HUES64 (cell line): ENCODE measurements at regions not wholly inside any gene's neighbourhood (a gene's known extent, or its start where the extent isn't known, plus 50 kb on each side); places are given as distances from the start of the nearest gene placed in this dataset.
"Not testable (repeated sequence)": the region's sequence is repeated elsewhere in the genome, so short reads cannot be mapped to it uniquely, and the experiment has no call there.

Source experiments
- H3K27ac ChIP-seq: 2 replicates; pipeline ENCODE4 v1.7.0; 2013; ENCODE audit warnings: low read depth, low read length, inconsistent platforms
- H3K27me3 ChIP-seq: 2 replicates; pipeline ENCODE4 v1.6.1; 2013; ENCODE audit warnings: mild to moderate bottlenecking, low read length; ENCODE audit not compliant: insufficient read depth
- H3K36me3 ChIP-seq: 2 replicates; pipeline ENCODE4 v1.6.1; 2013; ENCODE audit warnings: mild to moderate bottlenecking, low read length; ENCODE audit not compliant: insufficient read depth
- H3K4me1 ChIP-seq: 2 replicates; pipeline ENCODE4 v1.6.1; 2013; ENCODE audit warnings: mild to moderate bottlenecking, low read length, moderate library complexity; ENCODE audit not compliant: insufficient read depth
- H3K4me3 ChIP-seq: 2 replicates; pipeline ENCODE4 v1.5.1; 2013; ENCODE audit warnings: mild to moderate bottlenecking, low read length, moderate library complexity
- H3K9ac ChIP-seq: 2 replicates; pipeline ENCODE4 v1.6.1; 2013; ENCODE audit warnings: mild to moderate bottlenecking, low read depth, low read length
- H3K9me3 ChIP-seq: 2 replicates; pipeline ENCODE4 v1.6.1; 2013; ENCODE audit warnings: low read depth, low read length; ENCODE audit not compliant: insufficient read depth
- WGBS: fragments of 150-250, 120-280 bp; methylation state at CpG from one replicate; pipeline ENCODE4 v1.1.7; 2013; ENCODE audit warnings: missing lambda C conversion rate; 5-methylcytosine and 5-hydroxymethylcytosine counted together

DNA sequence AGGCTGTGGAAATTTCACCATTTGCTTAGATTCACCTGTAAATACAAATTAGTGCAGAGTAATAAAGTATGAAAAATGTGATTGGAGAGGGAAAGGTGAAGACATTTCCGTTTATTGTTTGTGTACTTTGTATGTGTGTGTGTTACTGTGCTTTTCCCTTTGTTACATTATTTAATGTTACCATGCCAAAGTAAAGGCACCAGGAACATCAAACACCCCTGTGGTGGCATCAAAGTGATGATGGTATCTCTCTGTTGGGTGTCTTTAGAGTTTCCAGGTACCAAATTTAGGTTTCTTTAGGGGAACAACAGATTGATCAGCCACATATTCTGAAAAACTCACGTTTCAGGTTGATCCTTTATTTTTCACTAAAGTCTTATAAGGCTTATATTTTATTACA lies 189.0 kb upstream of the FBXO33 start:
- Histone ChIP-seq H3K27ac (no peak overlapping the region), H3K4me1 (peaks cover 5% of the 10 kb centered on the region; the same call in 1 of the 2 replicates), H3K27me3 (no peaks in the 10 kb centered on the region), H3K9me3 (no peaks in the 10 kb centered on the region), H3K36me3 (no peaks in the 10 kb centered on the region), H3K9ac (no peak overlapping the region), H3K4me3 (no peak overlapping the region)
- 100% methylated on average over 1 of the region's 2 CpGs for WGBS

DNA sequence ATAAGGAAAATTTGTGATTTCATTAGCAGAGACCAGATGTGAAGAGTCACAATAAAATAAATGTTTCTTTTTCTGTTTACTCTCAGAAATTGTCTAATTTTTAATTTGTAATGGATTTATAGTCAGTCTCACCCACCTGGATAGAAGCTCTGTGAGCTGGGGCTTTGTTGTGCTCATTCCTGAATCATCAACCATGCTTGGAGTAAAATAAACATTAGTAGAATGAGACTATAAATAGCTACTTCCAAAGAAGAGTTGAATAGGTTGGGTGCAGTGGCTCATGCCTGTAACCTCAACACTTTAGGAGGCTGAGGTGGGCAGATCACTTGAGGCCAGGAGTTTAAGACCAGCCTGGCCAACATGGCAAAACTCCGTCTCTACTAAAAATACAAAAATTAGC lies 185.3 kb upstream of the FBXO33 start:
- no peaks in the 10 kb centered on the region for H3K9me3 ChIP-seq
- H3K4me3 ChIP-seq, result no peak overlapping the region
- no peaks in the 10 kb centered on the region for H3K36me3 ChIP-seq
- peaks cover 5% of the 10 kb centered on the region; the same call in 1 of the 2 replicates for H3K4me1 ChIP-seq
- 71% methylated on average over 1 of the region's 1 CpG for WGBS
- H3K9ac ChIP-seq, result no peak overlapping the region
- no peaks in the 10 kb centered on the region for H3K27me3 ChIP-seq
- no peak overlapping the region for H3K27ac ChIP-seq

DNA sequence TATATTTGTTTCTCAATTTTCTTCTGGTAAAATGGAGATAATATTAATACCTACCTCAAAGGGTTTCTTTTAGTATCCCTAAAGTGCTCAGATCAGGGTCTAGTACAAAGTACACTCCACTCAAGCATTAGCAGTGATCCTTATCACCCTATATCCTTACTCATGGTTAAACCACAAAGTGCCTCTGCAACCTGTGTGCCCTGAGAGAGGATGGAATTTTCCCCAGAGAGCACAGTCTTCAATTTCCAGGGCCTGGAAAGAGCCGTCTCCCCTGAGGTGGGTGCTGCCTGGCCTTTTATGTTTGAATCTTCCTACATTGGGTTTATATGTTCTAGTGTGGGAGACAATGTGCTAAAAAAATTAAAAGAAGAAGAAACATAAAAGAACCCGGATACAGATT lies 183.1 kb upstream of the FBXO33 start:
- H3K4me3 ChIP-seq, result no peak overlapping the region

DNA sequence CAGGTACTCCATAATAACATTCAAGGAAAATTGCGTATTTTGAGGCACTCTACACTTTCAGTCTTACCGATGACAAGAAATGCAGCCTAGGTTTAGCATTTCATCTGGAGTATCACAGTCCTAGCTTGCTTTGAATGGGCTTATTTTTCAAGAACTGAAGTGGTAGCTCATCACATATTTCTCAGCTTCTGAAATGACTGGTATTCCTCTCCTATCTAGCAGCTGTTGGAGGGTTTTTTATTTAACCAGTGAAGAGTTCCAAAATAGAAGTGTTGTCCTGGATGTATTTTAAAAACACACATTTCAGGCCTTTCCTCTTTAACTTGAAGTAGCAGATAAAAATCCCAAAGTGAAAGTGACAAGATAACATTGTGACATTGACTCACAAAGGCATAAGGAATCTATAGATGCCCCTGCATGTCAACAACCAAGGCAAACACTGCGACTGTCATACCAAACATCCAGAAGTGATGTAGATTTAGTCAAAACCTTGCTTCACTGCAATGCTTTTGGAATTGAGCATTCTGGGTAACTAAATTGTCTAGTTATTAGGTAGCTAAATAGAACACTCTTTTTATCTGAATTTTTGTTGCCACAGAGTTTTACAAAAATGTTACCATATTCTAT lies 182.2 kb upstream of the FBXO33 start:
- no peaks in the 10 kb centered on the region for H3K9me3 ChIP-seq
- no peaks in the 10 kb centered on the region for H3K27me3 ChIP-seq
- 92% methylated on average over 3 of the region's 3 CpGs for WGBS
- H3K9ac ChIP-seq, result no peak overlapping the region
- H3K27ac ChIP-seq, result no peak overlapping the region
- H3K4me3 ChIP-seq, result no peak overlapping the region
- no peaks in the 10 kb centered on the region for H3K36me3 ChIP-seq
- peaks cover 5% of the 10 kb centered on the region; the same call in 1 of the 2 replicates for H3K4me1 ChIP-seq

More for the DNA sequence above, 183.1 kb upstream of the FBXO33 start:
- H3K36me3 ChIP-seq, result no peaks in the 10 kb centered on the region
- H3K27me3 ChIP-seq, result no peaks in the 10 kb centered on the region
- no peak overlapping the region for H3K27ac ChIP-seq
- 96% methylated on average over 2 of the region's 2 CpGs for WGBS
- no peak overlapping the region for H3K9ac ChIP-seq
- H3K9me3 ChIP-seq, result no peaks in the 10 kb centered on the region
- H3K4me1 ChIP-seq, result peaks cover 5% of the 10 kb centered on the region; the same call in 1 of the 2 replicates

DNA sequence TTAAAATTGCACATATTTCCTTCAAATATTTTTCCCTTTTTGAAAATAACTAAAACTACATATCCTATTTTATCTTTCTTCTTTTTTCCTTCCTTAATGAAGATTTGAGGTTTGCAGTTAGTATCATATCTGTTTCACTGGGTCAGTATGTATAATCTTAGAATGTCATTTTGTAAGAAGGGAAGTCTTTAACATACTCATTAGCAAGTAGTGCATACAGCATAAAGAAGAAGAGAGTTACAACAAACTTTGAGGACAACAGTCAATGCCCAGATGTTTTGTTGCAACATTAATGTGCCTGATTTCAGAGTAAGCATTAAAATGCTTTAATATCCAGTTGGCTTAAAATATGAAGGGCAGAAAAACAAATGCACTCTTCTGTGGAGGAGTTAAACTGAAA lies 176.9 kb upstream of the FBXO33 start:
- no peak overlapping the region for H3K4me3 ChIP-seq
- no peaks in the 10 kb centered on the region for H3K36me3 ChIP-seq
- H3K9ac ChIP-seq, result no peak overlapping the region
- H3K27ac ChIP-seq, result no peak overlapping the region
- H3K27me3 ChIP-seq, result no peaks in the 10 kb centered on the region
- H3K9me3 ChIP-seq, result no peaks in the 10 kb centered on the region
- no peaks in the 10 kb centered on the region for H3K4me1 ChIP-seq

DNA sequence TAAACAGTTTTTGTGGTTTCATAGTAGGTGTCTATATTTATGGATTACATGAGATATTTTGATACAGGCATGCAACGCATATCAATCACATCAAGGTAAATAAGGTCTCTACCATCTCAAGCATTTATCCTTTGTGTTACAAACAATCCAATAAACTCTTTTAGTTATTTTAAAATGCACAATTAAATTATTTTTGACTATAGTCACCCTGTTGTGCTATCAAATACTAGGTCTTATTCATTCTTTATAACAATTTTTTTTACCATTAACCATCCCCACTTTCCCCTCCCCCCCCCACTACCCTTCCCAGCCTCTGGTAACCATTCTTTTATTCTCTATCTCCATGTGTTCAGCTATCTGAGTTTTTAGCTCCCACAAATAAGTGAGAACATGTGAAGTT lies 175.7 kb upstream of the FBXO33 start:
- no peak overlapping the region for H3K9ac ChIP-seq
- H3K4me3 ChIP-seq, result no peak overlapping the region
- H3K4me1 ChIP-seq, result no peaks in the 10 kb centered on the region
- no peaks in the 10 kb centered on the region for H3K9me3 ChIP-seq
- H3K27me3 ChIP-seq, result no peaks in the 10 kb centered on the region
- H3K36me3 ChIP-seq, result no peaks in the 10 kb centered on the region
- WGBS, result 100% methylated on average over 1 of the region's 1 CpG
- H3K27ac ChIP-seq, result no peak overlapping the region

DNA sequence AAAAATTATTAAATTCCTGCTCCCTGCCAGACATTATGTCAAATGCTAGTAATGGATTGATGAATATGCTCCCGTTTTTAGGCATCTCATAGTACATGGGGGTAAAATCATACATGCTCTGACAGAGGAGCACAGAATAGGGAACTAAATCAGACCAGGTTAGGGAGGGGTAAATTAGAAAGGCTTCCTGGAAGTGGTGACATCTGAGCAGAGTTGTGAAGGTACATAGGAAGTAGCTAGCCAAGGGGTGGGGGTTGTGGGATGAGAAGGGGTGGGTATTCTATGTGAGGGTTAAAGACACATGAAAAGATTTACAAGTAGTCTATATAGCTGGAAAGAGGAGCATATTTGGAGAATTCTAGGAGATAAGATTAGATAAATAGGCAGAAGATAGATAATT lies 171.7 kb upstream of the FBXO33 start:
- H3K4me1 ChIP-seq, result no peaks in the 10 kb centered on the region
- no peak overlapping the region for H3K4me3 ChIP-seq
- H3K9ac ChIP-seq, result no peak overlapping the region
- no peaks in the 10 kb centered on the region for H3K27me3 ChIP-seq
- H3K27ac ChIP-seq, result no peak overlapping the region
- no peaks in the 10 kb centered on the region for H3K36me3 ChIP-seq
- WGBS, result 88% methylated on average over 1 of the region's 1 CpG
- no peaks in the 10 kb centered on the region for H3K9me3 ChIP-seq

DNA sequence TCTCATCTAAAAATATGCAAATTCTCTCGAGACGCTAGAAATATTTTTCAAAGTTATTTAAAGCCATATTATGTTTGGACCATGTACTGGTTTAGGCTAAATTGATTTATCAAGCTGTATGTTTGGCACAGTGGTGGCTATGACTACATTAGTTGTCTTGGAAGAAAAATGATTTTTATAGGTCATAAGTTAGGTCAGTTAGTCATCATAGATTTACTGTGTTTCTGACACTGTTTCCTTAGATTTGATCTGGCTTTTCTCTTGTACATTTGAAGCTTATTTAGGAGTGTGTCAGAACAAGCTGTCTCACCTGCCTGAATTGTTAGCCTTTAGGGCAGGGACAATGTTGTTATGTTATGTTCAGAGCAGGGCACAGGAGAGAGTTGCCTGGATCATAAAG lies 161.1 kb upstream of the FBXO33 start:
- Histone ChIP-seq H3K36me3 (no peaks in the 10 kb centered on the region), H3K4me1 (no peaks in the 10 kb centered on the region), H3K4me3 (no peak overlapping the region), H3K27ac (no peak overlapping the region), H3K9ac (no peak overlapping the region), H3K27me3 (no peaks in the 10 kb centered on the region), H3K9me3 (peaks cover 4% of the 10 kb centered on the region; the same call in 1 of the 2 replicates)
- WGBS, result 100% methylated on average over 2 of the region's 2 CpGs

DNA sequence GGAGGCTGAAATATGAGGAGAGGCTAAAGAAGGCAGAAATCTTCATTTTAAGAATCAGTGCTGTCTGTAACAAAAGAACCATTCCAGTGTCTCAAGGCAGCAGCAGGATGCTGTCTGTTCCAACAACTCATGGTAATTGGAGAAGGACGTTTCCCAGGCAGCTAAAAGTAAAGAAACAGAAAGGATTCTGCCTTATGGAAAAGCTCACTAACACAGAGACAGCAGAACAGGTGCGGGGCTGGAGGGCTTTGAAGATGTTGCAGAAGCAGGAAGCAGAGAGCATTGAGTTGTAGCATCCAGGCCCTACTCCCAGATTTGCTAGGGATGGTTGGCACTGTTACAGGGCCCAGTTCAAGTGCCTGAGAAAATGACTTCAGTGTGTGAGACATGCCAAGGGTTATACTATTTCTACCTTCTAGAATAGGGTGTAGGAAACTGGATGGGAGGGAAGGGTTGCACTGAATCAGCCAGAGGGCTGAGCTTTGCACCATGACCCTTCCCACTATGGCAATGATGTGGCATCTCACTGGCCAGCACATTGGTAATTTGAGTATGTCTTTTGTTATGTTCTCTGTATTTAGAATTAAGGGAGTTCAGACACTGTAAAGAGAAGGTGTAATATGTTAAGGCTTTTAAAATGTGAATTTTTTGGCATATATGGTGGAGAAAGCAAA lies 160.0 kb upstream of the FBXO33 start:
- Histone ChIP-seq H3K9me3 (peaks cover 4% of the 10 kb centered on the region; the same call in 1 of the 2 replicates), H3K27me3 (no peaks in the 10 kb centered on the region), H3K9ac (no peak overlapping the region), H3K27ac (no peak overlapping the region), H3K4me3 (no peak overlapping the region), H3K36me3 (no peaks in the 10 kb centered on the region), H3K4me1 (no peaks in the 10 kb centered on the region)
- WGBS, result 87% methylated on average over 2 of the region's 2 CpGs

DNA sequence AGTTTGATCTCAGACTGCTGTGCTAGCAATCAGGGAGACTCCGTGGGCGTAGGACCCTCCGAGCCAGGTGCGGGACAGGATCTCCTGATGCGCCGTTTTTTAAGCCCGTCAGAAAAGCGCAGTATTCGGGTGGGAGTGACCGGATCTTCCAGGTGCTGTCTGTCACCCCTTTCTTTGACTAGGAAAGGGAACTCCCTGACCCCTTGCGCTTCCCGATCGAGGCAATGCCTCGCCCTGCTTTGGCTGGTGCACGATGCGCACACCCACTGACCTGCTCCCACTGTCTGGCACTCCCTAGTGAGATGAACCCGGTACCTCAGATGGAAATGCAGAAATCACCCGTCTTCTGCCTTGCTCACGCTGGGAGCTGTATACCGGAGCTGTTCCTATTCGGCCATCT lies 157.6 kb upstream of the FBXO33 start:
- not testable (repeated sequence) for H3K9ac ChIP-seq

DNA sequence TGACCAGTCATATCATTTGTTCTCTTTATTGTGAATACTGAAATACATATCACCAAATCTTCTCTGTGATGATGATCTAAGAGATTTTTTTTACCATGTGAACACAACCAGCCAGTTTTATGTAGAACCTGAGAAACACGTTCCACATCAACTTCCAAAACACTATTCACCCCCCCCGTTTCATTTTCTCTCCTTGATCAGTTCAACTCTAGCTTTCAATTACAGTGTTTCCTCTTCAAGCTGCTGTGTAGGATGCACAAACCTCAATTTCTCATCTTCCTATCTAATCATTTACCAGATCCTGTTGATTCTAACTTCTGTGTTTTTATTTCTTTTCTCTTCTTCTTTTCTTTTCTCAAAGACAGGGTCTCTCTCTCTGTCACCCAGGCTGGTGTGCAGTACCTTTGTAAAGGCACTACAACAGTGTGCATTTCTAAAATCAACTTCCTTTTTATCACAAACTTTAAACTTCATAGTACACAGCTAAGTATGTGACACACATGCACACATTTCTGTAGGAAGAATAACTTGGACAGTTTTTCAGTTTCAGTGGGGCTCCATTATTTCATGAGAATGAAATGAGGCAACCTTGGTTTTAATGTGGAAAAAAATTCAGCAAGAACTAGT lies 149.9 kb upstream of the FBXO33 start:
- Histone ChIP-seq H3K27ac (no peak overlapping the region), H3K4me3 (no peak overlapping the region), H3K9ac (no peak overlapping the region), H3K4me1 (no peaks in the 10 kb centered on the region), H3K36me3 (no peaks in the 10 kb centered on the region), H3K27me3 (no peaks in the 10 kb centered on the region), H3K9me3 (no peaks in the 10 kb centered on the region)
- 57% methylated on average over 2 of the region's 2 CpGs for WGBS

More for the DNA sequence above, 157.6 kb upstream of the FBXO33 start:
- not testable (repeated sequence) for H3K4me1 ChIP-seq, H3K36me3 ChIP-seq, H3K9me3 ChIP-seq, H3K4me3 ChIP-seq, H3K27me3 ChIP-seq, H3K27ac ChIP-seq
- WGBS, result 94% methylated on average over 21 of the region's 21 CpGs
